ENCODE measurements at regions not wholly inside any gene's neighbourhood (a gene's known extent, or its start where the extent isn't known, plus 50 kb on each side); places are given as distances from the start of the nearest gene placed in this dataset.
"Not testable (repeated sequence)": the region's sequence is repeated elsewhere in the genome, so short reads cannot be mapped to it uniquely, and the experiment has no call there.

- DNase-seq, result no peak
- ATAC-seq, result no peak
- intact Hi-C loops (cut with DNase I), result no loop called here
Observed at GRCh38 chr2:190584980-190585661, 50.6 kb upstream of the NEMP2 start.

GRCh38 chr2:190587106-190587505 is 52.6 kb upstream of the NEMP2 start:
- no peak for DNase-seq
- intact Hi-C loops (cut with DNase I), result no loop called here
- ATAC-seq, result no peak

- intact Hi-C loops (cut with DNase I), result no loop called here
- DNase-seq (no peak), ATAC-seq (no peak)
Observed at GRCh38 chr2:190589008-190589407, 54.5 kb upstream of the NEMP2 start.

- ATAC-seq (no peak), DNase-seq (no peak)
- intact Hi-C loops (cut with DNase I), result no loop called here
Observed at GRCh38 chr2:190591437-190591836, 56.9 kb upstream of the NEMP2 start.

GRCh38 chr2:190592831-190593230 is 56.1 kb upstream of the NAB1 start:
- intact Hi-C loops (cut with DNase I), result no loop called here
- DNase-seq (no peak), ATAC-seq (no peak)

- DNase-seq; intact Hi-C loops (cut with DNase I); ATAC-seq: not testable (repeated sequence)
Observed at GRCh38 chr2:190595879-190596278, 53.0 kb upstream of the NAB1 start.

GRCh38 chr2:190596993-190597392 is 51.9 kb upstream of the NAB1 start:
- ATAC-seq (peak; percentile 70 to 78), DNase-seq (no peak)
- intact Hi-C loops (cut with DNase I), result no loop called here

GRCh38 chr2:190598621-190599020 is 50.3 kb upstream of the NAB1 start:
- peak in 1 of 2 donors; percentile 26 for ATAC-seq
- no peak for DNase-seq
- intact Hi-C loops (cut with DNase I), result no loop called here

- no peak for ATAC-seq
- intact Hi-C loops (cut with DNase I), result no loop called here
- DNase-seq, result no peak
Observed at GRCh38 chr2:190599073-190599472, 49.8 kb upstream of the NAB1 start.
